B cell (primary cell): ENCODE measurements at regions not wholly inside any gene's neighbourhood (a gene's known extent, or its start where the extent isn't known, plus 50 kb on each side); places are given as distances from the start of the nearest gene placed in this dataset.
"Not testable (repeated sequence)": the region's sequence is repeated elsewhere in the genome, so short reads cannot be mapped to it uniquely, and the experiment has no call there.

Experiments
- ATAC-seq: fragments of 200-7000 bp; cut with Tn5 transposase; one replicate; pipeline ENCODE4 v1.10.0; 2021; ENCODE audit warnings: low read depth, mild to moderate bottlenecking, moderate number of reproducible peaks, moderate library complexity
- CTCF ChIA-PET: fragments of 350-600 bp; sonication (Branson Sonifier 250); formaldehyde crosslinking; loops from one replicate; lab custom pipeline; 2021; ENCODE audit warnings: antibody characterized with exemption, inconsistent platforms; lab: Charles Lee
- POLR2A ChIA-PET: fragments of 350-600 bp; sonication (Branson Sonifier 250); formaldehyde crosslinking; loops from one replicate; lab custom pipeline; 2021; ENCODE audit warnings: antibody characterized with exemption; lab: Charles Lee
- DNase-seq: peaks from one replicate; pipeline ENCODE4 v3.0.0; 2013
- H2AFZ ChIP-seq: 2 replicates; pipeline ENCODE4 v1.6.1; 2012; ENCODE audit warnings: mild to moderate bottlenecking, low read depth, low read length; ENCODE audit not compliant: insufficient read depth, poor library complexity, severe bottlenecking
- H3K27ac ChIP-seq, 2 donors: 1 replicate in 1 of 2; 2 replicates in 1 of 2; pipeline ENCODE4 v1.5.1; 2012 to 2013; ENCODE audit warnings: low read length in 2 of 2, mild to moderate bottlenecking in 2 of 2, moderate library complexity in 1 of 2
- H3K27me3 ChIP-seq, 4 experiments: fragments of 200-600 bp in 1 of 4; sonication (generic) in 1 of 4; replicated peaks in 1 of 4; 1 replicate in 2 of 4; 2 replicates in 2 of 4; pipeline versions ENCODE4 v1.6.1 to v1.7.0; 2013 to 2016; ENCODE audit warnings: low read length in 3 of 4, mild to moderate bottlenecking in 2 of 4, mixed read lengths in 1 of 4, moderate library complexity in 1 of 4; ENCODE audit not compliant: insufficient read depth in 4 of 4, control insufficient read depth in 3 of 4; ENCODE audit errors: control extremely low read depth in 1 of 4
- H3K36me3 ChIP-seq, 2 experiments: replicated peaks in 1 of 2; 1 replicate in 1 of 2; 2 replicates in 1 of 2; pipeline versions ENCODE4 v1.6.1 to v1.7.1; 2013; ENCODE audit warnings: low read length in 1 of 2; ENCODE audit not compliant: insufficient read depth in 2 of 2, control insufficient read depth in 1 of 2; ENCODE audit errors: control extremely low read depth in 1 of 2, extremely low read depth in 1 of 2
- H3K4me1 ChIP-seq, 2 donors: fragments of 200-600 bp in 1 of 2; sonication (generic) in 1 of 2; 1 replicate in 1 of 2; 2 replicates in 1 of 2; pipeline versions ENCODE4 v1.5.1 to v1.6.1; 2013 to 2017; ENCODE audit warnings: low read length in 2 of 2; ENCODE audit not compliant: control insufficient read depth in 2 of 2, insufficient read depth in 2 of 2
- H3K4me2 ChIP-seq: replicated peaks from 2 replicates; pipeline ENCODE3; 2012; ENCODE audit warnings: mild to moderate bottlenecking, low read depth, low read length; ENCODE audit not compliant: poor library complexity, severe bottlenecking
- H3K4me3 ChIP-seq, 5 experiments: fragments of 200-600 bp in 1 of 5; sonication (generic) in 1 of 5; 1 replicate in 3 of 5; 2 replicates in 2 of 5; pipeline versions ENCODE4 v1.5.1 to v1.7.0; 2011 to 2016; ENCODE audit warnings: low read length in 4 of 5, mild to moderate bottlenecking in 4 of 5, low read depth in 2 of 5, control low read depth in 1 of 5, moderate library complexity in 1 of 5; ENCODE audit not compliant: insufficient read depth in 1 of 5; ENCODE audit errors: control extremely low read depth in 1 of 5, extremely low read depth in 1 of 5
- H3K79me2 ChIP-seq: fragments of 200-600 bp; sonication (generic); one replicate; pipeline ENCODE4 v1.6.0; 2016; ENCODE audit warnings: low read length; ENCODE audit not compliant: control insufficient read depth, insufficient read depth
- H3K9ac ChIP-seq: fragments of 200-600 bp; sonication (generic); 2 replicates; pipeline ENCODE4 v1.6.1; 2017; ENCODE audit warnings: mild to moderate bottlenecking, low read length, moderate library complexity
- H3K9me3 ChIP-seq, 3 donors: one replicate each; pipeline versions ENCODE4 v1.6.1 to v1.7.1; 2013; ENCODE audit warnings: low read length in 2 of 3; ENCODE audit not compliant: control insufficient read depth in 2 of 3, insufficient read depth in 1 of 3; ENCODE audit errors: control extremely low read depth in 1 of 3
- H4K20me1 ChIP-seq: 2 replicates; pipeline ENCODE4 v1.6.0; 2012; ENCODE audit warnings: mild to moderate bottlenecking, low read length; ENCODE audit not compliant: insufficient read depth, control insufficient read depth, poor library complexity, severe bottlenecking
- H3K27ac Mint-ChIP-seq: one replicate; pipeline ENCODE4 v1.8.0; 2021; ENCODE audit warnings: mixed read lengths
- H3K27me3 Mint-ChIP-seq: one replicate; pipeline ENCODE4 v1.8.0; 2021; ENCODE audit warnings: mixed read lengths
- H3K4me1 Mint-ChIP-seq: one replicate; pipeline ENCODE4 v1.8.0; 2021; ENCODE audit warnings: mixed read lengths
- H3K4me3 Mint-ChIP-seq: one replicate; pipeline ENCODE4 v1.8.0; 2021; ENCODE audit warnings: mixed read lengths
- H3K9me3 Mint-ChIP-seq: one replicate; pipeline ENCODE4 v1.8.0; 2022; ENCODE audit warnings: mixed read lengths; ENCODE audit not compliant: insufficient read depth
- CTCF ChIP-seq: fragments of 200-600 bp; IDR thresholded peaks from one replicate; pipeline ENCODE4 v1.8.0; 2022; ENCODE audit warnings: antibody characterized with exemption, mild to moderate bottlenecking
- EZH2 ChIP-seq: IDR thresholded peaks from 2 replicates; pipeline ENCODE4 v1.6.1; 2012; ENCODE audit warnings: borderline replicate concordance, low read depth, mild to moderate bottlenecking, moderate library complexity, low read length; ENCODE audit not compliant: insufficient read depth, poor library complexity, severe bottlenecking
- WGBS: methylation state at CpG from one replicate; pipeline ENCODE4 v1.1.5; 2013; ENCODE audit warnings: missing lambda C conversion rate; ENCODE audit not compliant: insufficient coverage; 5-methylcytosine and 5-hydroxymethylcytosine counted together
- intact Hi-C: fragments of 100-400 bp; cut with micrococcal nuclease; formaldehyde crosslinking; loops from one replicate; pipeline ENCODE4 v1.10.0; 2022

DNA sequence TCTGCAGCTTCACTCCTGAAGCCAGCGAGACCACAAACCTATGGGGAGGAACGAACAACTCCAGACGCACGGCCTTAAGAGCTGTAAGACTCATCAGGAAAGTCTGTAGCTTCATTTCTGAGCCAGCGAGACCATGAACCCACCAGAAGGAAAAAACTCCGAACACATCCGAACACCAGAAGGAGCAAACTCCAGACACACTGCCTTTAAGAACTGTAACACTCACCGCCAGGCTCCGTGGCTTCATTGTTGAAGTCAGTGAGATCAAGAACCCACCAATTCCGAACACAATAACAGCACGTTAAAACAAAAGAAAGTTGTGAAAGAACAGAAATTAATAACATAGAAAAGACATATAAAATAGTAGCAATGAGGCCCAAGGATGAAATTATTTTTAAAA lies 300.5 kb upstream of the MDFIC2 start:
- TF ChIP-seq CTCF (no peak), EZH2 (no peak)
- Histone ChIP-seq H4K20me1 (no peaks in the 10 kb centered on the region), H2AFZ (no peak overlapping the region), H3K79me2 (no peaks in the 10 kb centered on the region), H3K27ac (no peak overlapping the region), H3K4me1 (no peaks in the 10 kb centered on the region), H3K4me3 (no peak overlapping the region), H3K4me2 (no peak overlapping the region), H3K9me3 (peaks cover 0 to 10% (median 0%) of the 10 kb centered on the region in 3 donors), H3K27me3 (peaks cover 0 to 2% (median 0%) of the 10 kb centered on the region in 4 experiments), H3K9ac (no peak overlapping the region), H3K36me3 (no peaks in the 10 kb centered on the region)
- DNase-seq (no peak), ATAC-seq (no peak)
- intact Hi-C loops: no loop called here
- ChIA-PET CTCF (interaction anchor here (0.8 kb wide), 1 partner anchor 122 kb away, joined by 3 read pairs; no protein-coding TSS in a partner anchor), POLR2A (no interaction called here)
- Mint-ChIP-seq H3K27ac (no peak overlapping the region), H3K27me3 (peaks cover 6% of the 10 kb centered on the region), H3K4me1 (no peaks in the 10 kb centered on the region), H3K4me3 (no peak overlapping the region), H3K9me3 (no peaks in the 10 kb centered on the region)
- 93% methylated on average over 7 of the region's 11 CpGs for WGBS

DNA sequence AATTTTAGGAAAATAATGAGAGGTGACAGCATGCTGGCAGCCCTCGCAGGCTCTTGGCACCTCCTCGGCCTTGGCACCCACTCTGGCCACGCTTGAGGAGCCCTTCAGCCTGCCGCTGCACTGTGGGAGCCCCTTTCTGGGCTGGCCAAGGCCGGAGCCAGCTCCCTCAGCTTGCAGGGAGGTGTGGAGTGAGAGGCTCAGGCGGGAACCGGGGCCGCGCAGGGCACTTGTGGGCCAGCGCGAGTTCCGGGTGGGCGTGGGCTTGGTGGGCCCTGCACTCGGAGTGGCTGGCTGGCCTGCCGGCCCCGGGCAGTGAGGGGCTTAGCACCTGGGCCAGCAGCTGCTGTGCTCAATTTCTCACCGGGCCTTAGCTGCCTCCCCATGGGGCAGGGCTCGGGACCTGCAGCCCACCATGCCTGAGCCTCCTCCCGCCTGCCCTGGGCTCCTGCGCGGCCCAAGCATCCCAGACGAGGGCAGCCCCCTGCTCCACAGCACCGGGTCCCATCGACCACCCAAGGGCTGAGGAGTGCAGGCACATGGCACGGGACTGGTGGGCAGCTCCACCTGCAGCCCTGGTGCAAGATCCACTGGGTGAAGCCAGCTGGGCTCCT lies 299.3 kb upstream of the MDFIC2 start:
- H3K4me3 ChIP-seq, H3K4me1 Mint-ChIP-seq, intact Hi-C loops, H3K36me3 ChIP-seq, POLR2A ChIA-PET, H4K20me1 ChIP-seq, CTCF ChIA-PET, H3K27ac Mint-ChIP-seq, H3K9me3 Mint-ChIP-seq, H3K27me3 ChIP-seq, H2AFZ ChIP-seq, H3K4me1 ChIP-seq, H3K4me2 ChIP-seq, DNase-seq, H3K4me3 Mint-ChIP-seq, H3K79me2 ChIP-seq, H3K9ac ChIP-seq, H3K27ac ChIP-seq, ATAC-seq: not testable (repeated sequence)
- peaks cover 0 to 10% (median 0%) of the 10 kb centered on the region in 3 donors for H3K9me3 ChIP-seq
- H3K27me3 Mint-ChIP-seq: peaks cover 11% of the 10 kb centered on the region
- WGBS: 94% methylated on average over 25 of the region's 25 CpGs
